NCI-H526 (cell line): ENCODE measurements at regions not wholly inside any gene's neighbourhood (a gene's known extent, or its start where the extent isn't known, plus 50 kb on each side); places are given as distances from the start of the nearest gene placed in this dataset.
A peak's percentile ranks its signal among the peaks of the same experiment; 100 is the strongest.
"Not testable (repeated sequence)": the region's sequence is repeated elsewhere in the genome, so short reads cannot be mapped to it uniquely, and the experiment has no call there.

ENCODE experiments used
- DNase-seq, 2 experiments: peaks; one replicate each; lab custom pipeline; 2025; lab: John Stamatoyannopoulos, UW

DNA sequence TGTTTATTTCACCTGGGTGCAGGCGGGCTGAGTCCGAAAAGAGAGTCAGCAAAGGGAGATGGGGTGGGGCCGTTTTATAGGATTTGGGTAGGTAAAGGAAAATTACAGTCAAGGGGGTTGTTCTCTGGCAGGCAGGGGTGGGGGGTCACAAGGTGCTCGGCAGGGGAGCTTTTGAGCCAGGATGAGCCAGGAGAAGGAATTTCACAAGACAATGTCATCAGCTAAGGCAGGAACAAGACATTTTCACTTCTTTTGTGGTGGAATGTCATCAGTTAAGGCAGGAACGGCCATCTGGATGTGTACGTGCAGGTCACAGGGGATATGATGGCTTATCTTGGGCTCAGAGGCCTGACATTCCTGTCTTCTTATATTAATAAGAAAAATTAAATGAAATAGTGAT lies 115.8 kb upstream of the KCNJ3 start:
- DNase-seq, result not testable (repeated sequence)

GRCh38 chr2:154583274-154583673 lies 115.2 kb upstream of the KCNJ3 start:
- DNase-seq, result not testable (repeated sequence)

DNA sequence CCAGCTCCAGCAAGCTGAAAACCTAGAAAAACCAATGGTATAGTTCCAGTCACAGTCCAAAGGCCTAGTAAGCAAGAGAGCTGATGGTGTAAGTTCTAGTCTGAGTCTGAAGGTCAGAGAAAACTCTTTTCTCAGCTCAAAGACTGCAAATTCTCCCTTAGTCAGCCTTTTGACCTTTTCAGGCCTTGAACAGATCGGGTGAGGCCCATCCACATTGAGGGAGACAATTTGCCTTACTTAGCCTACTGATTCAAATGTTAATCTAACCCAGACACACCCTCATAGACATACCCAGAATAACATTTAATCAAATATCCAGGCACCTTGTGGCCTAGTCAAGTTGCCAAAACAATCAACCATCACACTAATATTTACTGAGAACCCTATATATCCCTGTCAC lies 110.8 kb upstream of the KCNJ3 start:
- no peak for DNase-seq

DNA sequence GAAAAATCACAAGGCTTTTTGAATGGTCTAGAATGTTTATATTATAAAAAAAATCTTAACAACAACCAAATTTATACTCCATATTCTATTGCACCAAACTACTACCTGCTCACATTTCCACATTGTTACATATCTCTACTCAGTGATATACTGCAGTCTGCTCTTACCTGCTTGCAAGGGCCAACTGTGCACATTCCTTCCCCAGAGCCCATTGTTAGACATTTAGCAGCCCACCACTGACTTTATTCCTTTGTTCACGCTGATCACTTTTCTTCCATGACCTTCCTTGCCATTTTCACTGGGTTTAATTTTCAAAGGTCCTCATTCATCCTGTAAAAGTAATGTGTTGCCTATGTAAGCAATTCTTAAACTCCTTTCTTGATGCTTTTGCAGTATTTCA lies 109.7 kb upstream of the KCNJ3 start:
- DNase-seq, result no peak

- DNase-seq, result peak; percentile 70 to 73
Measured at GRCh38 chr2:154589514-154589913, 109.0 kb upstream of the KCNJ3 start.

DNA sequence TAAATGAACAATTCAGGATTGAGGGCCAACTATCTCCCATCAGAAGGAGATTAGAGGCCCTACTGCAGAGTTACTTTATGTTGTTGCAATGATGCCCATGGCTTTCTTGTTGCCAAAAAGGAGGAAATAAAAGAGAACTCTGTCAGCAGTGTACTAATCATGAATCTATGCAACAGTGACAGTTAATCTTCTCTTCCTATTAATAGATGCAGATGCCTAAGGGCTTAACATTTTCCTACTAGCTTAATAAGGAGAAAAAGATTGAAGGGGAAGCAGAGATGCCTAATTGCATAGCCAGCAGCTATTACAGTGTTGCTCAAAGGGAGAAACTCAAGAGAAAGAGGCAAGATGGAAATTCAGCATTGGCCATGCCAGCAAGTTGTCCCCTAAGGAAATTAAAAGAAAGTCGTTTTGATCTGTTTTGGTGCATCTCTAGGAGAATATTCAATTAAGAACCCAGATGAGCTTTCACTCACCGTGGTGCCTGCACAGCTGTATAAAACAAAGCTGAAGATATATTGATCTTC lies 107.1 kb upstream of the KCNJ3 start:
- no peak for DNase-seq

GRCh38 chr2:154599189-154599588 lies 99.3 kb upstream of the KCNJ3 start:
- no peak for DNase-seq

GRCh38 chr2:154600927-154601494 lies 97.5 kb upstream of the KCNJ3 start:
- no peak for DNase-seq

- DNase-seq, result no peak
Measured at GRCh38 chr2:154603682-154604081, 94.8 kb upstream of the KCNJ3 start.

DNA sequence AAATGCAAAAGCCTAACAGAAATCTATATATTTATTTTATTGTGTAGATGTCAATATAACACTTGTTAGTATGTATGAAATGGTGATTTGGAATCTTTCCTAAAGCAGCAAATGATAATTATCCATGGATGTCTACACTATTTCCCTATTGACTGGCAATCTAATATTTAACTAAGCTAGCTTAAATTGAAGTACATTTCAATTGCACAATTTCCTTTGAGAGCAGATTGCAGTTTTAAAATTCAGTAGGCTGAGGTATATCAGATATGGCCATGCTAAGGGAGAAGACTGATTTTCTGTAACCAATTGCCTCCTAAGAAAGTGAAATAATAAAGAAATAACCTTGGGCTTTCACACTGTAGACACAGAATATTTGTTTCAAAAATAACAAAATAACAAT lies 90.1 kb upstream of the KCNJ3 start:
- no peak for DNase-seq

GRCh38 chr2:154614906-154615305 lies 83.6 kb upstream of the KCNJ3 start:
- no peak for DNase-seq

GRCh38 chr2:154616659-154617058 lies 81.8 kb upstream of the KCNJ3 start:
- DNase-seq, result no peak

DNA sequence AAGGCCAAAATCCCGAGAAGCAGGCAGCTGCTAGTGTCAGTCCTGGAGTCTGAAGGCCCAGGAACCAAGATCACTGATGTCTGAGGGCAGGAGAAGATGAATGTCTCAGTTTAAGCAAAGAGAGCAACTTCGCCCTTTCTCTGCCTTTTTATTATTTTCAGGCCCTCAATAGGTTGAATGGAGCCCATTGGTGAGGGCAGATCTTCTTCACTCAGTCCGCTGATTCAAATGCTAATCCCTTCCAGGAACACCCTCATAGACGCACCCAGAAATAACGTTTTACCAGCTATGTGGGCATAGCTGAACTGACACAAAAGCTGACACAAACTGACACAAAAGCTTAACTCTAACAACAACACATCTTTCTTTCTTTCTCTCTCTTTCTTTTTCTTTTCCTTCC lies 78.0 kb upstream of the KCNJ3 start:
- no peak for DNase-seq

DNA sequence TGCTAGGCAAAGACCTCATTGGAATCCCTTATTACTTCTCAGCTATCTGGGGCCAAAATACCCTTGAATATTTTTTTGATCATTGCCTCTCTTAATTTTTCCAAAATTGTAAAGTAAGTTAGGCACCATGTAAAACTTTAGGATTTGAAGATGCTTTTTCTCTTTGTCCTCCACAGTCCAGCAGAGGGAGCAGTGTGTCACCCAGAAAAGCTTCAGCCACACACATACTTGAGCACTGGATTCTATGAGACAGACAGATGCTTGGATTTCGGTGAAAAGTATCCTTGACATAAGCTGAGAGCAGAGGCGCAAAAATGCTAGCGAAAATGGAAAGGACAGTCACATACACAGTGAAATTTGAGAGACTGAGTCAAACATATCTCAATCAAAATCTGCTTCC lies 74.7 kb upstream of the KCNJ3 start:
- peak in 1 of 2 experiments; percentile 62 for DNase-seq

- no peak for DNase-seq
Measured at GRCh38 chr2:154637456-154637855, 61.0 kb upstream of the KCNJ3 start.

- DNase-seq, result no peak
Measured at GRCh38 chr2:154638783-154639182, 59.7 kb upstream of the KCNJ3 start.

DNA sequence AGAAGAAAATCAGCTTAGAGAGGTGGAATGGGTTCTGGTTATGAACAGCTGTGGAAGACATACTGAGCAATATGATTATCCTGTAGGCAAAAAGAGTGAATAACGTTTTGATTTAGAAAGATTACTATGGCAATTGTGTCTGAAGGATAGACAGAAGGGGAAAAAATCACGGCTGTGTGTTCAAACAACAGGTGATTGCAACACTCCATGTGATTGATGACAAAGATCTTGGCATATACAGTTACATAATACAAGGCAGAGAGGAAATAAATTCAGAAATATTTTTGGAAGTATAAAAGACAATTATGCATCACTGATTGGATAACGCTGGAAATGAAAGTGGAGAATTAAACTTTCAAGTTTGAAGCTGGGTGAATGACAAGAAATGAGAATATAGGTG lies 58.5 kb upstream of the KCNJ3 start:
- DNase-seq, result no peak
